Keratinocyte (primary cell): ENCODE measurements at regions not wholly inside any gene's neighbourhood (a gene's known extent, or its start where the extent isn't known, plus 50 kb on each side); places are given as distances from the start of the nearest gene placed in this dataset.

ENCODE experiments used
- DNase-seq: peaks from one replicate; pipeline ENCODE4 v3.0.0-alpha.2; 2011; ENCODE audit warnings: low read depth, missing footprints, low spot score
- FAIRE-seq: peaks from 2 replicates; lab custom pipeline; 2011; peaks lifted over from hg19 to GRCh38; lab: Jason Lieb, UNC
- H2AFZ ChIP-seq: 2 replicates; pipeline ENCODE4 v1.6.0; 2012; ENCODE audit warnings: low read length, control low read depth, inconsistent platforms; ENCODE audit not compliant: control insufficient read depth
- H3K27ac ChIP-seq: 2 replicates; pipeline ENCODE4 v1.5.1; 2011; ENCODE audit warnings: low read length; ENCODE audit not compliant: control insufficient read depth, insufficient read depth
- H3K27me3 ChIP-seq: 3 replicates; pipeline ENCODE4 v1.6.0; 2011; ENCODE audit warnings: low read length; ENCODE audit not compliant: control insufficient read depth, insufficient read depth; ENCODE audit errors: extremely low read depth
- H3K36me3 ChIP-seq, 2 experiments: 2 replicates in 1 of 2; 3 replicates in 1 of 2; pipeline ENCODE4 v1.5.1; 2011; ENCODE audit warnings: low read length in 2 of 2, mild to moderate bottlenecking in 1 of 2; ENCODE audit not compliant: control insufficient read depth in 2 of 2, insufficient read depth in 2 of 2; ENCODE audit errors: extremely low read depth in 1 of 2
- H3K4me1 ChIP-seq: 3 replicates; pipeline ENCODE4 v1.5.1; 2011; ENCODE audit warnings: low read length; ENCODE audit not compliant: control insufficient read depth, insufficient read depth; ENCODE audit errors: extremely low read depth
- H3K4me2 ChIP-seq: 3 replicates; pipeline ENCODE4 v1.6.0; 2011; ENCODE audit warnings: low read depth, low read length; ENCODE audit not compliant: control insufficient read depth, insufficient read depth; ENCODE audit errors: extremely low read depth
- H3K4me3 ChIP-seq, 3 experiments: fragments of 200-600 bp in 1 of 3; sonication (generic) in 1 of 3; 2 replicates in 2 of 3; 3 replicates in 1 of 3; pipeline ENCODE4 v1.5.1; 2011 to 2016; ENCODE audit warnings: low read length in 3 of 3, mild to moderate bottlenecking in 3 of 3, control low read depth in 2 of 3, inconsistent platforms in 1 of 3, low read depth in 1 of 3, mixed read lengths in 1 of 3, mixed run types in 1 of 3, moderate library complexity in 1 of 3; ENCODE audit not compliant: control insufficient read depth in 2 of 3, insufficient read depth in 2 of 3; ENCODE audit errors: extremely low read depth in 1 of 3
- H3K79me2 ChIP-seq: 2 replicates; pipeline ENCODE4 v1.6.0; 2012; ENCODE audit warnings: low read length; ENCODE audit not compliant: control insufficient read depth, insufficient read depth
- H3K9ac ChIP-seq: 3 replicates; pipeline ENCODE4 v1.6.0; 2011; ENCODE audit warnings: low read length; ENCODE audit not compliant: control insufficient read depth, insufficient read depth; ENCODE audit errors: extremely low read depth
- H3K9me1 ChIP-seq: 3 replicates; pipeline ENCODE4 v1.6.0; 2011; ENCODE audit warnings: low read length; ENCODE audit not compliant: control insufficient read depth, insufficient read depth; ENCODE audit errors: extremely low read depth
- H3K9me3 ChIP-seq: 2 replicates; pipeline ENCODE4 v1.5.1; 2012; ENCODE audit warnings: low read depth, low read length; ENCODE audit not compliant: control insufficient read depth
- H4K20me1 ChIP-seq: 3 replicates; pipeline ENCODE4 v1.6.0; 2011; ENCODE audit warnings: low read length; ENCODE audit not compliant: control insufficient read depth, insufficient read depth; ENCODE audit errors: extremely low read depth
- EZH2 ChIP-seq: IDR thresholded peaks from one replicate; pipeline ENCODE4 v1.6.1; 2012; ENCODE audit warnings: inconsistent platforms, mild to moderate bottlenecking, low read length, moderate library complexity
- dilution Hi-C: fragments of 300-500 bp; cut with MboI; formaldehyde crosslinking; loops from one replicate; pipeline ENCODE4 v1.7.0; 2020; ENCODE audit warnings: low sequenced_read_pairs; ENCODE audit not compliant: extremely low pct_ligation_motif_present
- TF ChIP-seq, protein P1 (sequence below), 3 experiments: IDR thresholded peaks in 1 of 3; conservative IDR thresholded peaks in 1 of 3; optimal IDR thresholded peaks in 1 of 3; 2 replicates in 2 of 3; 3 replicates in 1 of 3; pipeline versions ENCODE3 to v1.5.1; 2011; ENCODE audit warnings: low read length in 3 of 3, mild to moderate bottlenecking in 3 of 3, moderate library complexity in 2 of 3, control low read depth in 1 of 3, inconsistent platforms in 1 of 3; ENCODE audit not compliant: insufficient read depth in 2 of 3; ENCODE audit errors: extremely low read depth in 1 of 3

DNA sequence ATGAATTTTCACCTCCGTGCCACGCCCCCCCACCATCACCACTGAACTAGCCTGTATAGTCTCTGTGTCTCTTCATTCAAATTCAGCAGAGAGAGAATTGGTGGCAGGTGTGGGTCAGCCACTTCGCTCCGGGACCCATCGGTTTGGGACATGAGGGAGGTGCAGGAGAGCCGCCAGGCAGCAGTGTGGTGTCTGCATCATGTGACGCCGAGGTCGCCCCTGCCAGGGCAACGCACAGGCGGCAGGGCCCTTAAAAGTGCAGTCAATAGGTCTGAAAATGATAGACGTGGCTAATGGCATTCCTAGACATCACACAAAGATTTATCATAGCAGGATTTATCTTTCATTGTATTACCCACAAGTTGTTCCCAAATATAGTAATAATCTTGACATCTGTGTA lies 100.6 kb upstream of the RNF32 start:
- H3K9me1 ChIP-seq: no peaks in the 10 kb centered on the region
- no peaks in the 10 kb centered on the region for H3K79me2 ChIP-seq
- no peak overlapping the region for H2AFZ ChIP-seq
- dilution Hi-C loops: no loop called here
- H4K20me1 ChIP-seq: no peaks in the 10 kb centered on the region
- TF ChIP-seq, protein P1, sequence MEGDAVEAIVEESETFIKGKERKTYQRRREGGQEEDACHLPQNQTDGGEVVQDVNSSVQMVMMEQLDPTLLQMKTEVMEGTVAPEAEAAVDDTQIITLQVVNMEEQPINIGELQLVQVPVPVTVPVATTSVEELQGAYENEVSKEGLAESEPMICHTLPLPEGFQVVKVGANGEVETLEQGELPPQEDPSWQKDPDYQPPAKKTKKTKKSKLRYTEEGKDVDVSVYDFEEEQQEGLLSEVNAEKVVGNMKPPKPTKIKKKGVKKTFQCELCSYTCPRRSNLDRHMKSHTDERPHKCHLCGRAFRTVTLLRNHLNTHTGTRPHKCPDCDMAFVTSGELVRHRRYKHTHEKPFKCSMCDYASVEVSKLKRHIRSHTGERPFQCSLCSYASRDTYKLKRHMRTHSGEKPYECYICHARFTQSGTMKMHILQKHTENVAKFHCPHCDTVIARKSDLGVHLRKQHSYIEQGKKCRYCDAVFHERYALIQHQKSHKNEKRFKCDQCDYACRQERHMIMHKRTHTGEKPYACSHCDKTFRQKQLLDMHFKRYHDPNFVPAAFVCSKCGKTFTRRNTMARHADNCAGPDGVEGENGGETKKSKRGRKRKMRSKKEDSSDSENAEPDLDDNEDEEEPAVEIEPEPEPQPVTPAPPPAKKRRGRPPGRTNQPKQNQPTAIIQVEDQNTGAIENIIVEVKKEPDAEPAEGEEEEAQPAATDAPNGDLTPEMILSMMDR (optimal IDR thresholded peaks at IDR 0.05 in 1 of 3, IDR thresholded peaks at IDR 0.05 in 1 of 3, conservative IDR thresholded peaks at IDR 0.05 in 1 of 3; ENCODE audit: extremely low read depth in 1 of 3, insufficient read depth in 2 of 3, low read length in 3 of 3): no peak
- no peak for TF ChIP-seq EZH2
- FAIRE-seq (no peak), DNase-seq (no peak)
- H3K27ac ChIP-seq: no peak overlapping the region
- H3K9ac ChIP-seq: no peak overlapping the region
- no peak overlapping the region for H3K4me2 ChIP-seq
- no peaks in the 10 kb centered on the region for H3K27me3 ChIP-seq
- no peaks in the 10 kb centered on the region for H3K36me3 ChIP-seq
- H3K4me1 ChIP-seq: no peaks in the 10 kb centered on the region
- peaks cover 2% of the 10 kb centered on the region for H3K9me3 ChIP-seq
- H3K4me3 ChIP-seq: no peak overlapping the region

DNA sequence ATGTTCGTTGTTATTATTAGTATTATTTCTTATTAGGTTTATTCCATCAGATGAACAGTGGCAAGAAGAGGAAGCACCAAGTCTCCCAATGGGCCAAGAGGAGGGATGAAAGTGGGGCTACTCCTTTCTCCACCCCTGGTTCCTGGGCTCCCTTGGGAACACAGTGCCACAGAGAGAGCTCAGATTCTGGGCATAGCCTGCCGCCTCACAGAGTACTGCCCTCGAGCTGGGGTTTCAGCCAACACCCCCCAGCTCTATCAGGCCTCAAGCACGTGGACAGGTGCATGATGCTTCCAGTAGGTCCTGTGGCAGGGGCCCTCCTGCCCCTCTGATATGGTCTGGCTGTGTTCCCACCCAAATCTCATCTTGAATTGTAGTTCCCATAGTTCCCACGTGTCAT lies 103.6 kb upstream of the RNF32 start:
- H3K4me1 ChIP-seq: no peaks in the 10 kb centered on the region
- peaks cover under 1% of the 10 kb centered on the region for H3K9me3 ChIP-seq
- H3K4me2 ChIP-seq: no peak overlapping the region
- FAIRE-seq (no peak), DNase-seq (no peak)
- H3K79me2 ChIP-seq: no peaks in the 10 kb centered on the region
- no peak overlapping the region for H2AFZ ChIP-seq
- no peaks in the 10 kb centered on the region for H4K20me1 ChIP-seq
- TF ChIP-seq, protein P1 (optimal IDR thresholded peaks at IDR 0.05 in 1 of 3, IDR thresholded peaks at IDR 0.05 in 1 of 3, conservative IDR thresholded peaks at IDR 0.05 in 1 of 3; ENCODE audit: extremely low read depth in 1 of 3, insufficient read depth in 2 of 3, low read length in 3 of 3): no peak
- no peak for TF ChIP-seq EZH2
- dilution Hi-C loops: no loop called here
- no peaks in the 10 kb centered on the region for H3K36me3 ChIP-seq
- H3K4me3 ChIP-seq: no peak overlapping the region
- H3K27ac ChIP-seq: no peak overlapping the region
- no peaks in the 10 kb centered on the region for H3K9me1 ChIP-seq
- no peaks in the 10 kb centered on the region for H3K27me3 ChIP-seq
- H3K9ac ChIP-seq: no peak overlapping the region
